HEK293T (cell line): ENCODE measurements at regions not wholly inside any gene's neighbourhood (a gene's known extent, or its start where the extent isn't known, plus 50 kb on each side); places are given as distances from the start of the nearest gene placed in this dataset.

Experiments used
- ARNT ChIP-seq: fragments of 450-650 bp; IDR thresholded peaks from 2 replicates; pipeline ENCODE4 v1.6.1; 2017; ENCODE audit warnings: mild to moderate bottlenecking
- BHLHE40 ChIP-seq: fragments of 450-650 bp; IDR thresholded peaks from 2 replicates; pipeline ENCODE4 v1.6.1; 2016; ENCODE audit warnings: mild to moderate bottlenecking, moderate library complexity, borderline replicate concordance
- CTBP1 ChIP-seq: fragments of 450-650 bp; IDR thresholded peaks from 2 replicates; pipeline ENCODE4 v1.6.1; 2016; ENCODE audit warnings: borderline replicate concordance
- ELF4 ChIP-seq: fragments of 450-650 bp; IDR thresholded peaks from 2 replicates; pipeline ENCODE4 v1.6.1; 2017; ENCODE audit warnings: antibody characterized with exemption
- FOXA1 ChIP-seq: fragments of 450-650 bp; IDR thresholded peaks from 2 replicates; pipeline ENCODE4 v1.6.1; 2016; ENCODE audit warnings: mild to moderate bottlenecking
- FOXM1 ChIP-seq: fragments of 450-650 bp; IDR thresholded peaks from 2 replicates; pipeline ENCODE4 v1.6.1; 2017; ENCODE audit warnings: mild to moderate bottlenecking, borderline replicate concordance
- L3MBTL2 ChIP-seq: fragments of 450-650 bp; conservative IDR thresholded peaks from 2 replicates; pipeline ENCODE4 v1.6.1; 2016; ENCODE audit warnings: mild to moderate bottlenecking
- NFRKB ChIP-seq: fragments of 450-650 bp; IDR thresholded peaks from 2 replicates; pipeline ENCODE4 v1.6.1; 2016; ENCODE audit warnings: mild to moderate bottlenecking, moderate library complexity
- SP1 ChIP-seq: fragments of 450-650 bp; IDR thresholded peaks from 2 replicates; pipeline ENCODE4 v1.6.1; 2017
- SUZ12 ChIP-seq: fragments of 450-650 bp; IDR thresholded peaks from 2 replicates; pipeline ENCODE4 v1.6.1; 2016; ENCODE audit warnings: mild to moderate bottlenecking
- TARDBP ChIP-seq: fragments of 450-650 bp; IDR thresholded peaks from 2 replicates; pipeline ENCODE4 v1.6.1; 2016
- TF ChIP-seq, protein P1 (sequence below): fragments of 450-650 bp; IDR thresholded peaks from 2 replicates; pipeline ENCODE4 v1.6.1; 2016

- TF ChIP-seq CTBP1: no peak
- TF ChIP-seq TARDBP: no peak
- no peak for TF ChIP-seq FOXM1
- TF ChIP-seq L3MBTL2: no peak
- TF ChIP-seq ARNT: no peak
- TF ChIP-seq ELF4: no peak
- TF ChIP-seq BHLHE40: no peak
- TF ChIP-seq FOXA1: no peak
- TF ChIP-seq, protein P1, sequence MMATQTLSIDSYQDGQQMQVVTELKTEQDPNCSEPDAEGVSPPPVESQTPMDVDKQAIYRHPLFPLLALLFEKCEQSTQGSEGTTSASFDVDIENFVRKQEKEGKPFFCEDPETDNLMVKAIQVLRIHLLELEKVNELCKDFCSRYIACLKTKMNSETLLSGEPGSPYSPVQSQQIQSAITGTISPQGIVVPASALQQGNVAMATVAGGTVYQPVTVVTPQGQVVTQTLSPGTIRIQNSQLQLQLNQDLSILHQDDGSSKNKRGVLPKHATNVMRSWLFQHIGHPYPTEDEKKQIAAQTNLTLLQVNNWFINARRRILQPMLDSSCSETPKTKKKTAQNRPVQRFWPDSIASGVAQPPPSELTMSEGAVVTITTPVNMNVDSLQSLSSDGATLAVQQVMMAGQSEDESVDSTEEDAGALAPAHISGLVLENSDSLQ: no peak
- no peak for TF ChIP-seq SUZ12
- no peak for TF ChIP-seq SP1
- TF ChIP-seq NFRKB: no peak
These were observed 143.6 kb upstream of the GRM7 start for GRCh38 chr3:6717026-6717943.
